ENCODE measurements at regions not wholly inside any gene's neighbourhood (a gene's known extent, or its start where the extent isn't known, plus 50 kb on each side); places are given as distances from the start of the nearest gene placed in this dataset.
A peak's percentile ranks its signal among the peaks of the same experiment; 100 is the strongest.
"Not testable (repeated sequence)": the region's sequence is repeated elsewhere in the genome, so short reads cannot be mapped to it uniquely, and the experiment has no call there.

DNA sequence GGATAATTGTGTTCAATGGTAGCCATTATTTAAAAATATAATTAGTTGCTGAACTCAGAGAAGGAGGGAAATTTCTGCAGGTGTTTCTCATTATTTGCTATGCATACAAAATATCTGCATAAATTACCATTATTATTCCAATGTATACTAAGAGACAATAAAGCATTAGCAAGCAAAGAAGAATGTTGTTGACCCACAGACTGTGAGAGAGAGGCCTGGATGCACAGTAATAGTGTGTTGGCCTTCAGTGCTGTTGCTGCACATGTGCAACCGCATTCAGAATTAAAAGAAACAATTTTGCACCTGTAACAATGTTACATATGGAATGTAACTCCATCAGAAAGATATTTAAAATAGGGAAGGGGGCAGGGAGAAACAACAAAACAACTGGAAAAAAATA, 155.6 kb upstream of the KCNH8 start:
- no CpG with 5 or more reads among the region's 1 CpG for WGBS (ENCODE audit: insufficient coverage)
- Histone ChIP-seq H3K27me3 (ENCODE audit: control insufficient read depth, insufficient read depth, low read length) (no peaks in the 10 kb centered on the region), H3K36me3 (ENCODE audit: control insufficient read depth, insufficient read depth, low read length) (no peaks in the 10 kb centered on the region), H3K27ac (ENCODE audit: low read depth, low read length) (no peak overlapping the region), H3K4me3 (ENCODE audit: low read depth, low read length) (no peak overlapping the region), H3K9me3 (ENCODE audit: control insufficient read depth, insufficient read depth, low read length) (no peaks in the 10 kb centered on the region), H3K4me1 (ENCODE audit: control insufficient read depth, insufficient read depth, low read length) (no peaks in the 10 kb centered on the region)
- no peak for DNase-seq (ENCODE audit: low read depth in 4 of 6, low spot score in 6 of 6)

DNA sequence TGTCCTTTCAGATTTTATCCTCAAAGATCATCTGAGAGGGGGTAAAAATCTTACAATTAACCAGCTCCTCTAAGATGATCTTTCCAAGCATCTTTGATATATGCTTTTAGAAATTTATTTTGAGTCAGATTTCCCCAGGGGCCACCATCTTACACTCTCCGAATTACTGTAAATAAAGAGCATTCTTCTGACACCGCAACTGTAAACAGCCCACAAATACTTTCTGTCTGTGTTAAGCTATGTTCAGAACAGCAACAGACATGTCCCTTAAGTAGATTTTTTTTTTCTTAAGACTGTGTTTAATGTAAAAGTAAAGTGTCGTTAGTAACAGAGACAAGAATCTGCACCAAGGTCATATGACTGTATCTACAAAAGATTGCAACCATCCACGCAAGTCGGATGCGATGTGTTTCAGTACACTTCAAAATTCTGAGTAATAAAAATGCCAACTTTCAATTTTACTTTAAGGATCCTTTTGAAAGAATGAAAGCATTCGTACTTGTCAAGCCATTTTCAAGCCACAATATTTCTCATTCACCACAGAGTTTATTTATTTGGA, 159.0 kb upstream of the KCNH8 start:
- Histone ChIP-seq H3K4me3 (ENCODE audit: low read depth, low read length) (no peak overlapping the region), H3K27ac (ENCODE audit: low read depth, low read length) (no peak overlapping the region), H3K4me1 (ENCODE audit: control insufficient read depth, insufficient read depth, low read length) (no peaks in the 10 kb centered on the region), H3K27me3 (ENCODE audit: control insufficient read depth, insufficient read depth, low read length) (no peaks in the 10 kb centered on the region), H3K36me3 (ENCODE audit: control insufficient read depth, insufficient read depth, low read length) (no peaks in the 10 kb centered on the region), H3K9me3 (ENCODE audit: control insufficient read depth, insufficient read depth, low read length) (no peaks in the 10 kb centered on the region)
- no peak for DNase-seq (ENCODE audit: low read depth in 4 of 6, low spot score in 6 of 6)
- WGBS (ENCODE audit: insufficient coverage): 80% methylated on average over 2 of the region's 7 CpGs

DNA sequence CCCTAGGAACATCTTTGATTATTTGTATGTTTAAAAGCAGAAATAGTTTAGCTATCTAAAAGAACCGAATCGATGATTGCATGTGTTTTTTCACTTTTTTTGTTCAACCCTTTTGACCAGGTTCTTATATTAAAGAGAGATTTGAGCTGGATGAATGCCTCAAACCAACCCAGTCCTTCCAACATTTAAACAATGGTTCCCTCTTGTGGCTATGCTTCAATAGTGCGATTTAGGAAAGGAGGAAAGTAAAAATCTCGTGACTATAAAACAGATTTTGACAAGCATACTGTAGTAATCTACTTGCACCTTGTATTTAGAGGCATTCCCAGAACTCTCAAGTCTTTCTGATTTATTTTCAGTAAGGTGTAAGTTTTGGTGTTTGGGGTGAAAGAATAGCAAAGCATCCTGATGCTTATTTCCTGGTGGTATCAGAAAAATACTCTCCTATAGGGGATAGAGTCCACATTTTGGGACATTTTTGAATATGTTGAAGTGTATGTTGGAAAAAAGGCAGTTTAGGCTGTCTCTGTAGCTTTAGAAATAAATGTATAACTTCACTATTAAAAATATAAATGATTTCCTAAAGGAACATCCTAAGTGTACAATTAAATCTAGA, 159.6 kb upstream of the KCNH8 start:
- DNase-seq (ENCODE audit: low read depth in 4 of 6, low spot score in 6 of 6): peak; percentile 47 to 94 (median 56)
- H3K4me3 ChIP-seq (ENCODE audit: low read depth, low read length): no peak overlapping the region
- no peaks in the 10 kb centered on the region for H3K36me3 ChIP-seq (ENCODE audit: control insufficient read depth, insufficient read depth, low read length)
- no peaks in the 10 kb centered on the region for H3K9me3 ChIP-seq (ENCODE audit: control insufficient read depth, insufficient read depth, low read length)
- H3K27ac ChIP-seq (ENCODE audit: low read depth, low read length): no peak overlapping the region
- no CpG with 5 or more reads among the region's 4 CpGs for WGBS (ENCODE audit: insufficient coverage)
- no peaks in the 10 kb centered on the region for H3K4me1 ChIP-seq (ENCODE audit: control insufficient read depth, insufficient read depth, low read length)
- no peaks in the 10 kb centered on the region for H3K27me3 ChIP-seq (ENCODE audit: control insufficient read depth, insufficient read depth, low read length)

DNA sequence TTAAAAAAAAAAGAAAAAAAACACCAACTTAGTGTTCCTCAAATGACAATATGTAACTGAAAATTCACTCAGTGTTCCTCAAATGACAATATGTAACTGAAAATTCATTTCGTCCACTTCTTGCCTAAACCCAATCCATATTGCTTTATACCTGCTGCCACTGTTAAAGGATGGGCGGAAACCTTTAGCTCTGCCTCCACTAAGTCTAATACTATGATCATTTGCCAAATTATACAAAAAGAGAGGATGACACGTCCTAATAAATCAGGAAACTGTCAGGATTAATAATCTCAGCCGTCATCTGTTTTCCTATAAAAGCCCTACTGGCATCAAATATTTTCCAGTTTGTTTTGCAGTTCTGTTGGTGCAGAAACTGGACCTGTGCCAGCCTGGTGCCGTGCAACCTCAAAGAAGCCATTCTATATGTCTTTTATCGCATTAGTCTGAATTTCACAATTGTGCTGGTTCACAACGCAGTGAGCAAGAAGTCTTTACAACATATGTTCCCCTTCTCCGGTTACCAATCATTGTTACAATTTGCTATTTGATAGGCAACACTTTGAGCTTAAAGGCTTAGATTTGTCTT, 160.4 kb upstream of the KCNH8 start:
- Histone ChIP-seq H3K36me3 (ENCODE audit: control insufficient read depth, insufficient read depth, low read length) (no peaks in the 10 kb centered on the region), H3K27me3 (ENCODE audit: control insufficient read depth, insufficient read depth, low read length) (no peaks in the 10 kb centered on the region), H3K4me1 (ENCODE audit: control insufficient read depth, insufficient read depth, low read length) (no peaks in the 10 kb centered on the region), H3K27ac (ENCODE audit: low read depth, low read length) (no peak overlapping the region), H3K4me3 (ENCODE audit: low read depth, low read length) (no peak overlapping the region), H3K9me3 (ENCODE audit: control insufficient read depth, insufficient read depth, low read length) (no peaks in the 10 kb centered on the region)
- peak in 2 of 6 donors; percentile 13 to 34 for DNase-seq (ENCODE audit: low read depth in 4 of 6, low spot score in 6 of 6)
- WGBS (ENCODE audit: insufficient coverage): 43% methylated on average over 3 of the region's 8 CpGs

DNA sequence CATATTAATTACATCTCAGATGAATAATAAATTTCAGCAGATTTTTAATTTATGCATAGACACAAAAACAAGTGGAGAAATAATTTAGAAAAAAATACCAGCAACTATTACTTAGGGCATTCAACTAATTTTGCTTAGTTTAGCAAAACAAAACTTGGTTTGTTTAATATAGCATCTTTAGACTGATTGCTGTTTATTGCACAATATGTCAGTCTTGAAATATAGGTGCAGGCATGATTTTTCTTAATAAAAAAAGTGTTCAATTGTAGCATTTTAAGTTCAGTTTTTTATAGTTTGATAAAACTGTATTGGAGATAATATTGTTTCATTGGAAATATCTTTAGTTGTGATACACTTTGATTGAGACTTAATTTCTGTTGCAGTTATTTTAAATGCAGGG, 161.2 kb upstream of the KCNH8 start:
- no peaks in the 10 kb centered on the region for H3K36me3 ChIP-seq (ENCODE audit: control insufficient read depth, insufficient read depth, low read length)
- H3K27ac ChIP-seq (ENCODE audit: low read depth, low read length): no peak overlapping the region
- H3K27me3 ChIP-seq (ENCODE audit: control insufficient read depth, insufficient read depth, low read length): no peaks in the 10 kb centered on the region
- H3K9me3 ChIP-seq (ENCODE audit: control insufficient read depth, insufficient read depth, low read length): peaks cover 2% of the 10 kb centered on the region
- H3K4me1 ChIP-seq (ENCODE audit: control insufficient read depth, insufficient read depth, low read length): no peaks in the 10 kb centered on the region
- no peak for DNase-seq (ENCODE audit: low read depth in 4 of 6, low spot score in 6 of 6)
- H3K4me3 ChIP-seq (ENCODE audit: low read depth, low read length): no peak overlapping the region

DNA sequence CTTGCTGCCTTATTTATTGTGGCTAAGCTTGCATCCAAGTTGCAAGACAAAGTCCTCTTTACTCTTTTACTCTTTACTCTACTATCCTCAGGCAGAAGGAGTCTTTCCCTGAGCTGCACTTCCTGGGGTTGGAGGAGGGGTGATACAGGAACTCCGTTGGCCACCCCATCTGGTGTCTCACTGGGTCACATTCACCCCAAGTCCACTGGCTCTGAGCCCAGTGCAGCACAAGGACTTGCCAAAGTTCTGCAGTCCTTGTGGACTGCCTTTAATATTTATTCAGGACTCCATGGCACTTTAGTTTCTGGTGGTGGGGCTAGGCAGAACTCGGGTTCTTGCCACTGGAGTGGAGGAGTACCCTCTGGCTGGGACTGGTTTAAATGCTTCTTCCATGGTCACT, 165.4 kb upstream of the KCNH8 start:
- 83% methylated on average over 1 of the region's 2 CpGs for WGBS (ENCODE audit: insufficient coverage)
- H3K4me3 ChIP-seq (ENCODE audit: low read depth, low read length): no peak overlapping the region
- peaks cover 2% of the 10 kb centered on the region for H3K9me3 ChIP-seq (ENCODE audit: control insufficient read depth, insufficient read depth, low read length)
- H3K27ac ChIP-seq (ENCODE audit: low read depth, low read length): no peak overlapping the region
- no peaks in the 10 kb centered on the region for H3K36me3 ChIP-seq (ENCODE audit: control insufficient read depth, insufficient read depth, low read length)
- DNase-seq (ENCODE audit: low read depth in 4 of 6, low spot score in 6 of 6): no peak
- H3K27me3 ChIP-seq (ENCODE audit: control insufficient read depth, insufficient read depth, low read length): no peaks in the 10 kb centered on the region
- H3K4me1 ChIP-seq (ENCODE audit: control insufficient read depth, insufficient read depth, low read length): no peaks in the 10 kb centered on the region

DNA sequence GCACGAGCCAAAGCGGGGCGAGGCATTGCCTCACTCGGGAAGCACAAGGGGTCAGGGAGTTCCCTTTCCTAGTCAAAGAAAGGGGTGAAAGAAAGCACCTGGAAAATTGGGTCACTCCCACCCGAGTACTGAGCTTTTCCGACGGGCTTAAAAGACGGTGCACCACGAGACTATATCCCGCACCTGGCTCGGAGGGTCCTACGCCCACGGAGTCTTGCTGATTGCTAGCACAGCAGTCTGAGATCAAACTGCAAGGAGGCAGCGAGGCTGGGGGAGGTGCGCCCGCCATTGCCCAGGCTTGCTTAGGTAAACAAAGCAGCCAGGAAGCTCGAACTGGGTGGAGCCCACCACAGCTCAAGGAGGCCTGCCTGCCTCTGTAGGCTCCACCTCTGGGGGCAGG, 172.2 kb upstream of the KCNH8 start:
- not testable (repeated sequence) for H3K27ac ChIP-seq (ENCODE audit: low read depth, low read length); H3K4me1 ChIP-seq (ENCODE audit: control insufficient read depth, insufficient read depth, low read length); H3K36me3 ChIP-seq (ENCODE audit: control insufficient read depth, insufficient read depth, low read length); H3K4me3 ChIP-seq (ENCODE audit: low read depth, low read length); H3K9me3 ChIP-seq (ENCODE audit: control insufficient read depth, insufficient read depth, low read length); DNase-seq (ENCODE audit: low read depth in 4 of 6, low spot score in 6 of 6); H3K27me3 ChIP-seq (ENCODE audit: control insufficient read depth, insufficient read depth, low read length)
- WGBS (ENCODE audit: insufficient coverage): 91% methylated on average over 13 of the region's 17 CpGs

DNA sequence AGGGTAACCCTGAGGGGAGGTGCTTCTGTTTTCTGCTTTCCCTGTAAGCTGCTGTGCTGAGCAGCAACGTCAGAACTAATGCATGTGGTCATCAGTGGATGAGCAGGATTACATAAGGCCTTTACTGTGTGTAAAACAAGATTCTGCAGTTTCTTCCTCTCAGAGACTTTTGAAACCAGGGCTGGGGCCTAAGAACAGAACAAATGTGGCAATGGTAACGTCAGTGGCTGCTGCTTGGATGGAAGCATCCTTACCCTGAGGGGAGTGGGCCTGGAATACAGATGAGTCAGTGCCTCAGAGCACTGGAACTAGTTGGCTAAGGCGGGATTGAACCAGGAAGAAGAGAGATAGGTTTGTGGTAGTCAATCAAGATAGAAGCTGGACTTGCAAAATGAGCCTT, 180.2 kb upstream of the KCNH8 start:
- Histone ChIP-seq H3K9me3 (ENCODE audit: control insufficient read depth, insufficient read depth, low read length) (no peaks in the 10 kb centered on the region), H3K27ac (ENCODE audit: low read depth, low read length) (no peak overlapping the region), H3K27me3 (ENCODE audit: control insufficient read depth, insufficient read depth, low read length) (no peaks in the 10 kb centered on the region), H3K36me3 (ENCODE audit: control insufficient read depth, insufficient read depth, low read length) (no peaks in the 10 kb centered on the region), H3K4me3 (ENCODE audit: low read depth, low read length) (no peak overlapping the region), H3K4me1 (ENCODE audit: control insufficient read depth, insufficient read depth, low read length) (no peaks in the 10 kb centered on the region)
- 75% methylated on average over 3 of the region's 3 CpGs for WGBS (ENCODE audit: insufficient coverage)
- no peak for DNase-seq (ENCODE audit: low read depth in 4 of 6, low spot score in 6 of 6)

DNA sequence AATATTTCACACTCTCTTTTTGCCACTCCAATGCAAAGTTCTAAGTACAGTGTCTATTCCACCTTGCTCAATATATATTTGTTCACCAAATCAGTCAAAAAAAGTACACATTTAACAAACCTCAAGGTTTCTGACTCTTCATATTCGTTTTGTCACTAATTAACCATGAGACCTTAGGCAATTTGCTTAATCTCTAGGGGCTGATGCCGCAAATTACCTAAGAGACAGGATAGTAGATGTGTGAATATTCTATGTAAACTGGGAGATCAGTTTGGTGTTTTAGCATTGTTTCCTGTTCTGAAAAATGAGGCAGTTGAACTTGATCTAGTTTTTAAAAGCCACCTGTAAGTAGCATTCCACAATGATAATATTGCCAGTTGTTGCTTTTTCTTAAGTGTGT, 182.5 kb upstream of the KCNH8 start:
- no CpG with 5 or more reads among the region's 2 CpGs for WGBS (ENCODE audit: insufficient coverage)
- DNase-seq (ENCODE audit: low read depth in 4 of 6, low spot score in 6 of 6): no peak
- Histone ChIP-seq H3K4me1 (ENCODE audit: control insufficient read depth, insufficient read depth, low read length) (no peaks in the 10 kb centered on the region), H3K27me3 (ENCODE audit: control insufficient read depth, insufficient read depth, low read length) (no peaks in the 10 kb centered on the region), H3K36me3 (ENCODE audit: control insufficient read depth, insufficient read depth, low read length) (no peaks in the 10 kb centered on the region), H3K4me3 (ENCODE audit: low read depth, low read length) (no peak overlapping the region), H3K9me3 (ENCODE audit: control insufficient read depth, insufficient read depth, low read length) (no peaks in the 10 kb centered on the region), H3K27ac (ENCODE audit: low read depth, low read length) (no peak overlapping the region)

DNA sequence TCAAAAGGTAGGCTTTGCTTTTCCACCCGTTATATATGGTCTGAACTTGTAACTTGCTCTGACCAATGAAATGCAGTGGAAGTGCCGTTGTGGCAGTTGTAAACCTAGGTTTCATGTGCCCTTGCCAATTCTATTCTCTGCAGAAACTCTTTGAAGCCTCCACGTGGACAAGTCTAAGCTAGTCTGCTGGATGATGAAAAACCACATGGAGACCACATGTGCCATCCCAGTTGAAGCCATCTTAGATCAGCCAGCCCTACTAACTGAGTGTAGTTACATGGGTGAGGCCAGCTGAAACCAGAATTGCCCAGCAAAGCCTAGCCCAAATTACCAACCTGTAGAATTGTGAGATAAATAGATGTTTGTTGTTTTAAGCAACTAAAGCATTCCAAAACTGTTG, 183.7 kb upstream of the KCNH8 start:
- no peaks in the 10 kb centered on the region for H3K4me1 ChIP-seq (ENCODE audit: control insufficient read depth, insufficient read depth, low read length)
- H3K4me3 ChIP-seq (ENCODE audit: low read depth, low read length): no peak overlapping the region
- no peak for DNase-seq (ENCODE audit: low read depth in 4 of 6, low spot score in 6 of 6)
- no peaks in the 10 kb centered on the region for H3K27me3 ChIP-seq (ENCODE audit: control insufficient read depth, insufficient read depth, low read length)
- H3K27ac ChIP-seq (ENCODE audit: low read depth, low read length): no peak overlapping the region
- WGBS (ENCODE audit: insufficient coverage): 72% methylated on average over 2 of the region's 3 CpGs
- H3K36me3 ChIP-seq (ENCODE audit: control insufficient read depth, insufficient read depth, low read length): no peaks in the 10 kb centered on the region
- no peaks in the 10 kb centered on the region for H3K9me3 ChIP-seq (ENCODE audit: control insufficient read depth, insufficient read depth, low read length)
